ENCODE measurements at regions not wholly inside any gene's neighbourhood (a gene's known extent, or its start where the extent isn't known, plus 50 kb on each side); places are given as distances from the start of the nearest gene placed in this dataset.

- Mint-ChIP-seq H3K4me3 (no peak overlapping the region), H3K27ac (no peak overlapping the region), H3K9me3 (no peaks in the 10 kb centered on the region), H3K4me1 (ENCODE audit: low read depth) (no peaks in the 10 kb centered on the region), H3K36me3 (ENCODE audit: low read depth) (no peaks in the 10 kb centered on the region), H3K27me3 (no peaks in the 10 kb centered on the region)
- no peak for TF ChIP-seq CTCF (IDR thresholded peaks at IDR 0.05)
- DNase-seq = no peak
- intact Hi-C loops (cut with micrococcal nuclease) = no loop called here
- no peak for ATAC-seq
- CTCF ChIA-PET = no interaction called here
- POLR2A ChIA-PET = no interaction called here
These were observed 74.6 kb upstream of the DOK6 start for GRCh38 chr18:69326094-69326493.

- no peak for TF ChIP-seq CTCF (IDR thresholded peaks at IDR 0.05)
- Mint-ChIP-seq H3K36me3 (ENCODE audit: low read depth) (no peaks in the 10 kb centered on the region), H3K9me3 (no peaks in the 10 kb centered on the region), H3K27me3 (no peaks in the 10 kb centered on the region), H3K27ac (no peak overlapping the region), H3K4me3 (no peak overlapping the region), H3K4me1 (ENCODE audit: low read depth) (no peaks in the 10 kb centered on the region)
- ChIA-PET POLR2A (interaction anchor here (0.6 kb wide), 1 partner anchor 16 kb away, joined by 3 read pairs; no protein-coding TSS in a partner anchor), CTCF (no interaction called here)
- no peak for ATAC-seq
- DNase-seq = no peak
- intact Hi-C loops (cut with micrococcal nuclease) = no loop called here
These were observed 72.6 kb upstream of the DOK6 start for GRCh38 chr18:69328086-69328485.

GRCh38 chr18:69330385-69331005 is 70.2 kb upstream of the DOK6 start:
- no peak for TF ChIP-seq CTCF (IDR thresholded peaks at IDR 0.05)
- POLR2A ChIA-PET = no interaction called here
- Mint-ChIP-seq H3K27me3 (no peaks in the 10 kb centered on the region), H3K4me3 (no peak overlapping the region), H3K27ac (no peak overlapping the region), H3K36me3 (ENCODE audit: low read depth) (no peaks in the 10 kb centered on the region), H3K9me3 (no peaks in the 10 kb centered on the region), H3K4me1 (ENCODE audit: low read depth) (no peaks in the 10 kb centered on the region)
- DNase-seq (no peak), ATAC-seq (no peak)
- intact Hi-C loops (cut with micrococcal nuclease) = no loop called here
- CTCF ChIA-PET = no interaction called here

- Mint-ChIP-seq H3K27me3 (peaks cover 2% of the 10 kb centered on the region), H3K4me1 (ENCODE audit: low read depth) (no peaks in the 10 kb centered on the region), H3K36me3 (ENCODE audit: low read depth) (no peaks in the 10 kb centered on the region), H3K4me3 (no peak overlapping the region), H3K27ac (no peak overlapping the region), H3K9me3 (peaks cover 1% of the 10 kb centered on the region)
- ATAC-seq (no peak), DNase-seq (no peak)
- ChIA-PET CTCF (no interaction called here), POLR2A (no interaction called here)
- TF ChIP-seq CTCF (IDR thresholded peaks at IDR 0.05) = no peak
- intact Hi-C loops (cut with micrococcal nuclease) = no loop called here
These were observed 50.6 kb upstream of the DOK6 start for GRCh38 chr18:69349912-69350597.

All from activated CD8-positive, alpha-beta T cell treated with anti-CD3 and anti-CD28 coated beads for 36 hours (primary cell).